A549 (cell line): ENCODE measurements at regions not wholly inside any gene's neighbourhood (a gene's known extent, or its start where the extent isn't known, plus 50 kb on each side); places are given as distances from the start of the nearest gene placed in this dataset.
"Not testable (repeated sequence)": the region's sequence is repeated elsewhere in the genome, so short reads cannot be mapped to it uniquely, and the experiment has no call there.

Source experiments
- ATAC-seq, 2 experiments: fragments of 200-7000 bp in 1 of 2; fragments of >200 bp in 1 of 2; cut with Nextera tagmentation in 1 of 2; cut with Tn5 transposase in 1 of 2; 3 replicates each; pipeline versions ENCODE4 v1.8.0 to v1.9.1; 2018 to 2020; ENCODE audit warnings: mild to moderate bottlenecking in 1 of 2, moderate library complexity in 1 of 2
- CTCF ChIA-PET: fragments of 300-600 bp; sonication (Branson Sonifier 250); formaldehyde crosslinking; extraction: SDS; loops from one replicate; lab custom pipeline; 2021; ENCODE audit warnings: antibody characterized with exemption, inconsistent platforms; lab: Yijun Ruan, JAX
- POLR2A ChIA-PET: fragments of 350-600 bp; formaldehyde crosslinking; extraction: SDS; loops from one replicate; lab custom pipeline; 2021; ENCODE audit warnings: antibody characterized with exemption, inconsistent platforms; lab: Yijun Ruan, JAX
- DNase-seq, 2 experiments: peaks; one replicate each; pipeline versions ENCODE4 v3.0.0 to v3.0.0-alpha.2; 2011 to 2016; ENCODE audit warnings: low read depth in 1 of 2, low spot score in 1 of 2
- FAIRE-seq: peaks from 2 replicates; lab custom pipeline; 2011; peaks lifted over from hg19 to GRCh38; lab: Jason Lieb, UNC
- H3K27ac ChIP-seq, 2 experiments: fragments of >200 bp; sonication (Bioruptor Twin); formaldehyde crosslinking; 3 replicates each; pipeline ENCODE4 v1.5.1; 2016 to 2017
- H3K4me1 ChIP-seq: fragments of >200 bp; sonication (Bioruptor Twin); formaldehyde crosslinking; 3 replicates; pipeline ENCODE4 v1.6.1; 2016
- H3K4me2 ChIP-seq: fragments of >200 bp; sonication (Bioruptor Twin); formaldehyde crosslinking; 3 replicates; pipeline ENCODE4 v1.6.1; 2016
- H3K4me3 ChIP-seq: fragments of >200 bp; sonication (Bioruptor Twin); formaldehyde crosslinking; 3 replicates; pipeline ENCODE4 v1.5.1; 2016
- H3K9me3 ChIP-seq: fragments of >200 bp; sonication (Bioruptor Twin); formaldehyde crosslinking; 3 replicates; pipeline ENCODE4 v1.6.1; 2016
- CEBPB ChIP-seq, 2 experiments: fragments of >200 bp in 1 of 2; sonication (Bioruptor Twin) in 1 of 2; formaldehyde crosslinking in 1 of 2; IDR thresholded peaks; 2 replicates each; pipeline ENCODE4 v1.6.1; 2012 to 2016
- EHMT2 ChIP-seq: fragments of 200-600 bp; sonication (generic); IDR thresholded peaks from 2 replicates; pipeline ENCODE4 v1.6.1; 2016; ENCODE audit warnings: antibody characterized with exemption, low read depth, mild to moderate bottlenecking, moderate library complexity
- ESRRA ChIP-seq: fragments of 150-350 bp; IDR thresholded peaks from 2 replicates; pipeline ENCODE4 v1.6.1; 2014; ENCODE audit warnings: mild to moderate bottlenecking, low read length, borderline replicate concordance
- FOSL2 ChIP-seq, 2 experiments: fragments of 450-650 bp in 1 of 2; fragments of >200 bp in 1 of 2; sonication (Bioruptor Twin) in 1 of 2; formaldehyde crosslinking; IDR thresholded peaks; 2 replicates each; pipeline versions ENCODE4 v1.5.0 to v1.6.1; 2016 to 2020; ENCODE audit warnings: mild to moderate bottlenecking in 1 of 2, moderate library complexity in 1 of 2
- HEYL ChIP-seq: fragments of 250-450 bp; sonication (Bioruptor Pico); IDR thresholded peaks from 2 replicates; pipeline ENCODE4 v1.8.0; 2021; ENCODE audit warnings: mild to moderate bottlenecking, moderate library complexity
- JUN ChIP-seq, 2 experiments: fragments of >200 bp; sonication (Bioruptor Twin); formaldehyde crosslinking; IDR thresholded peaks; 2 replicates in 1 of 2; 3 replicates in 1 of 2; pipeline ENCODE4 v1.6.1; 2016 to 2017
- JUNB ChIP-seq: fragments of >200 bp; sonication (Bioruptor Twin); formaldehyde crosslinking; IDR thresholded peaks from 2 replicates; pipeline ENCODE4 v1.6.1; 2016
- KDM5A ChIP-seq: fragments of 200-600 bp; sonication (generic); IDR thresholded peaks from 2 replicates; pipeline ENCODE4 v1.6.1; 2016; ENCODE audit warnings: antibody characterized with exemption, mild to moderate bottlenecking
- NFE2L2 ChIP-seq: fragments of 150-350 bp; conservative IDR thresholded peaks from 2 replicates; pipeline ENCODE4 v1.6.1; 2014; ENCODE audit warnings: low read length
- NR3C1 ChIP-seq: fragments of >200 bp; sonication (Bioruptor Twin); formaldehyde crosslinking; IDR thresholded peaks from 3 replicates; pipeline ENCODE4 v1.6.1; 2017
- RARB ChIP-seq: fragments of 250-450 bp; sonication (Bioruptor Pico); IDR thresholded peaks from 2 replicates; pipeline ENCODE4 v1.8.0; 2021; ENCODE audit warnings: mild to moderate bottlenecking, moderate library complexity
- SMC3 ChIP-seq: fragments of >200 bp; sonication (Bioruptor Twin); formaldehyde crosslinking; IDR thresholded peaks from 3 replicates; pipeline ENCODE4 v1.6.1; 2018; ENCODE audit warnings: inconsistent platforms
- ZFP36 ChIP-seq: fragments of 450-650 bp; IDR thresholded peaks from 2 replicates; pipeline ENCODE4 v1.6.1; 2014; ENCODE audit warnings: borderline replicate concordance; ENCODE audit not compliant: partially characterized antibody
- ZSCAN20 ChIP-seq: fragments of 250-450 bp; sonication (Bioruptor Pico); IDR thresholded peaks from 2 replicates; pipeline ENCODE4 v1.8.0; 2022; ENCODE audit warnings: mild to moderate bottlenecking, moderate library complexity
- WGBS: methylation state at CpG from one replicate; pipeline ENCODE4 v1.1.6; 2017; ENCODE audit errors: missing lambda C conversion rate; 5-methylcytosine and 5-hydroxymethylcytosine counted together
- TF ChIP-seq, protein P1 (sequence below): fragments of 250-450 bp; sonication (Bioruptor Pico); IDR thresholded peaks from 2 replicates; pipeline ENCODE4 v1.5.0; 2021; ENCODE audit warnings: mild to moderate bottlenecking, moderate library complexity, borderline replicate concordance
- TF ChIP-seq, protein P2 (sequence below): fragments of >200 bp; sonication (Bioruptor Twin); formaldehyde crosslinking; IDR thresholded peaks from 2 replicates; pipeline ENCODE4 v1.6.1; 2016

- FAIRE-seq (no peak), ATAC-seq (no peak), DNase-seq (no peak)
- no peak overlapping the region for H3K27ac ChIP-seq
- CTCF ChIA-PET, result no interaction called here
- no peak overlapping the region for H3K4me3 ChIP-seq
- whole genome bisulfite sequencing, result 3% methylated on average over 1 of the region's 1 CpG
- TF ChIP-seq EHMT2 (no peak), NFE2L2 (no peak), HEYL (CRISPR knock-in tag) (no peak), NR3C1 (no peak), JUNB (no peak), RARB (CRISPR knock-in tag) (no peak), ZSCAN20 (CRISPR knock-in tag) (no peak), SMC3 (no peak)
- TF ChIP-seq, protein P1, sequence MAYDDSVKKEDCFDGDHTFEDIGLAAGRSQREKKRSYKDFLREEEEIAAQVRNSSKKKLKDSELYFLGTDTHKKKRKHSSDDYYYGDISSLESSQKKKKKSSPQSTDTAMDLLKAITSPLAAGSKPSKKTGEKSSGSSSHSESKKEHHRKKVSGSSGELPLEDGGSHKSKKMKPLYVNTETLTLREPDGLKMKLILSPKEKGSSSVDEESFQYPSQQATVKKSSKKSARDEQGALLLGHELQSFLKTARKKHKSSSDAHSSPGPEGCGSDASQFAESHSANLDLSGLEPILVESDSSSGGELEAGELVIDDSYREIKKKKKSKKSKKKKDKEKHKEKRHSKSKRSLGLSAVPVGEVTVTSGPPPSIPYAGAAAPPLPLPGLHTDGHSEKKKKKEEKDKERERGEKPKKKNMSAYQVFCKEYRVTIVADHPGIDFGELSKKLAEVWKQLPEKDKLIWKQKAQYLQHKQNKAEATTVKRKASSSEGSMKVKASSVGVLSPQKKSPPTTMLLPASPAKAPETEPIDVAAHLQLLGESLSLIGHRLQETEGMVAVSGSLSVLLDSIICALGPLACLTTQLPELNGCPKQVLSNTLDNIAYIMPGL (CRISPR knock-in tag), result no peak
- TF ChIP-seq, protein P2, sequence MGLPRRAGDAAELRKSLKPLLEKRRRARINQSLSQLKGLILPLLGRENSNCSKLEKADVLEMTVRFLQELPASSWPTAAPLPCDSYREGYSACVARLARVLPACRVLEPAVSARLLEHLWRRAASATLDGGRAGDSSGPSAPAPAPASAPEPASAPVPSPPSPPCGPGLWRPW, result no peak
- H3K9me3 ChIP-seq, result peaks cover 26% of the 10 kb centered on the region
- POLR2A ChIA-PET, result no interaction called here
- no peak overlapping the region for H3K4me2 ChIP-seq
- no peaks in the 10 kb centered on the region for H3K4me1 ChIP-seq
These were observed 227.4 kb downstream of the RPAP3 start for GRCh38 chr12:47478426-47478825.

DNA sequence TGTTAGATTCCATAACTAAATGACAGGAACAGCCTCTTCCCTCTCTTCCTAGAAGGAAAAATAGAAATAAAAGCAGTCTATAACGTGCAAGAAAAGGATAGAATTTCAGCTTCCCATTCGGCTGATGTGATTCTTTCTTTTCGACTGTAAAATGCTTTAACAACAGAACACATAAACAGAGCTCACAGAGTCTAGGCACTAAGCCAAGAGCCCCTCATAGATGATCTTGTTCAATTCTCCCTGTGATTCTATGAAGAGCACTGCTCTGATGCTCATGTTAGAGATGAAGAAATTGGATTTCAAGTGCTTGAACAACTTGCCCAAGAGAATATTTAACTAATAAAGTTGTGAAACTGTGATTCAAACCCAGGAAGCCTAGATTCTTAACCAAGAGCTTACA is 232.7 kb downstream of the RPAP3 start:
- FAIRE-seq, result peak; percentile 51

GRCh38 chr12:47470349-47470748 is 235.5 kb downstream of the RPAP3 start:
- H3K9me3 ChIP-seq, result peaks cover 23% of the 10 kb centered on the region
- POLR2A ChIA-PET, ATAC-seq, H3K4me1 ChIP-seq, H3K27ac ChIP-seq, FAIRE-seq, H3K4me3 ChIP-seq, CTCF ChIA-PET, H3K4me2 ChIP-seq, DNase-seq: not testable (repeated sequence)
- 13% methylated on average over 1 of the region's 1 CpG for WGBS

More for the DNA sequence above, 232.7 kb downstream of the RPAP3 start:
- H3K4me1 ChIP-seq, result no peaks in the 10 kb centered on the region
- peaks cover 26% of the 10 kb centered on the region for H3K9me3 ChIP-seq
- POLR2A ChIA-PET, result no interaction called here
- DNase-seq (no peak), ATAC-seq (no peak)
- CTCF ChIA-PET, result no interaction called here
- no peak for TF ChIP-seq ESRRA
- TF ChIP-seq JUN (IDR thresholded peaks at IDR 0.05), result no peak
- TF ChIP-seq ZFP36, result no peak
- TF ChIP-seq KDM5A, result no peak
- no peak for TF ChIP-seq CEBPB (IDR thresholded peaks at IDR 0.05)
- WGBS, result 20% methylated on average over 3 of the region's 3 CpGs
- H3K27ac ChIP-seq, result no peak overlapping the region
- H3K4me2 ChIP-seq, result no peak overlapping the region
- H3K4me3 ChIP-seq, result no peak overlapping the region

GRCh38 chr12:47463918-47464317 is 241.9 kb downstream of the RPAP3 start:
- H3K4me2 ChIP-seq, FAIRE-seq, H3K27ac ChIP-seq, H3K4me3 ChIP-seq, H3K4me1 ChIP-seq, CTCF ChIA-PET, POLR2A ChIA-PET, ATAC-seq, DNase-seq: not testable (repeated sequence)
- WGBS, result 59% methylated on average over 5 of the region's 5 CpGs
- H3K9me3 ChIP-seq, result peaks cover 21% of the 10 kb centered on the region; the same call in 1 of the 3 replicates

DNA sequence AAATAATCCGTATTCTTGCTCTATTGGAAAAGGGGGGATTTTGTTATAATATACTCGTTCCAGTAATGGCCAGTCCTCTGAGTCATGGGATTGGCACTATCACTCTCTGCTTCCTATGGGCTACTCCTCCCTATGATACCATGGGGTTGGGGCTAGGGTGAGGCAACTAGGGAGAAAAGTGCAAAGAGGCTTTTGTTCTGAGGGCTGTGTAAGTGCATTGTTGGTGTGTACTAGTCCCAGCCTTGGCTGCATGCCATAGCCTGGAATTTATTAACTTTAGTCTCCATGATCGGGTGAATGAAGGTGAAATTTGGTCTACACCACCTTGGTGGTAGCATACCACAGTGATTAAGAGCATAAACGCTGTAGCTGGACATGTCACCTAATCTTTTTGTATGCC is 247.6 kb downstream of the RPAP3 start:
- H3K9me3 ChIP-seq, result peaks cover 13% of the 10 kb centered on the region; the same call in 2 of the 3 replicates
- DNase-seq (peak; percentile 8 to 39), FAIRE-seq (no peak), ATAC-seq (peak; percentile 43 to 64; a peak in 4 of 6 replicates)
- ChIA-PET CTCF (no interaction called here), POLR2A (no interaction called here)
- H3K4me2 ChIP-seq, result peak overlapping the region; percentile 22
- WGBS, result 6% methylated on average over 4 of the region's 4 CpGs
- peak overlapping the region; percentile 1 to 23; a peak in 1 of 6 replicates for H3K27ac ChIP-seq
- no peak overlapping the region for H3K4me3 ChIP-seq
- H3K4me1 ChIP-seq, result peaks cover 9% of the 10 kb centered on the region; the same call in 1 of the 3 replicates
- TF ChIP-seq KDM5A (no peak), FOSL2 (IDR thresholded peaks at IDR 0.05) (no peak), FOSL2 (CRISPR knock-in tag; IDR thresholded peaks at IDR 0.05) (0 out of 2 replicates have a peak, but pooled peaks have one; percentile 14)
